HEK293T (cell line): ENCODE measurements at regions not wholly inside any gene's neighbourhood (a gene's known extent, or its start where the extent isn't known, plus 50 kb on each side); places are given as distances from the start of the nearest gene placed in this dataset.

Experiments
- BHLHE40 ChIP-seq: fragments of 450-650 bp; IDR thresholded peaks from 2 replicates; pipeline ENCODE4 v1.6.1; 2016; ENCODE audit warnings: mild to moderate bottlenecking, moderate library complexity, borderline replicate concordance
- CTBP1 ChIP-seq: fragments of 450-650 bp; IDR thresholded peaks from 2 replicates; pipeline ENCODE4 v1.6.1; 2016; ENCODE audit warnings: borderline replicate concordance
- ELF4 ChIP-seq: fragments of 450-650 bp; IDR thresholded peaks from 2 replicates; pipeline ENCODE4 v1.6.1; 2017; ENCODE audit warnings: antibody characterized with exemption
- FOXA1 ChIP-seq: fragments of 450-650 bp; IDR thresholded peaks from 2 replicates; pipeline ENCODE4 v1.6.1; 2016; ENCODE audit warnings: mild to moderate bottlenecking
- HDGF ChIP-seq: fragments of 450-650 bp; IDR thresholded peaks from 2 replicates; pipeline ENCODE4 v1.6.1; 2017; ENCODE audit warnings: antibody characterized with exemption, borderline replicate concordance
- L3MBTL2 ChIP-seq: fragments of 450-650 bp; conservative IDR thresholded peaks from 2 replicates; pipeline ENCODE4 v1.6.1; 2016; ENCODE audit warnings: mild to moderate bottlenecking
- LEF1 ChIP-seq: fragments of 450-650 bp; IDR thresholded peaks from 2 replicates; pipeline ENCODE4 v1.6.1; 2017; ENCODE audit warnings: mild to moderate bottlenecking, borderline replicate concordance
- NFRKB ChIP-seq: fragments of 450-650 bp; IDR thresholded peaks from 2 replicates; pipeline ENCODE4 v1.6.1; 2016; ENCODE audit warnings: mild to moderate bottlenecking, moderate library complexity
- SP1 ChIP-seq: fragments of 450-650 bp; IDR thresholded peaks from 2 replicates; pipeline ENCODE4 v1.6.1; 2017
- SUZ12 ChIP-seq: fragments of 450-650 bp; IDR thresholded peaks from 2 replicates; pipeline ENCODE4 v1.6.1; 2016; ENCODE audit warnings: mild to moderate bottlenecking
- TF ChIP-seq, protein P1 (sequence below): fragments of 450-650 bp; IDR thresholded peaks from 2 replicates; pipeline ENCODE4 v1.6.1; 2016

DNA sequence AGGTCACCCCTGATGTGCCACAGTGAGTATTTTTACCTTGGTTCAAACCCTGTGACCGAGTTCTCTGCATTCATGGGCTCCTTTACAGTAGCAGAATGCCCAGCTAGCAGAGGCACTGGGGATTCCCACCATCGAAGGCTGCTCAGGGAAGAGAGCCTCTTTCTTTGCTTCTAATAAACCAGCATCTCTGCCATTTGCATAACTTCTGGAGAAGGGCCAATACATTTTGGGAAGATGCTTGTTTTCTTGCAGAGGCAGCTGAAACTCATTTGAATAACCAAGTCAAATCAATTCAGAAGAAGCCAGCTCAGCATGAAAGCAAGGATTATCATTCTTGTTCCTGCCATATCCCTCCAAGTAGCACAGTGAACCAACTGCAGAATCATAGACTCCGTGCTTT is 82.9 kb upstream of the WDR11 start:
- TF ChIP-seq FOXA1 (no peak), SP1 (no peak), SUZ12 (no peak), HDGF (no peak), BHLHE40 (no peak), NFRKB (no peak), ELF4 (no peak), LEF1 (no peak), L3MBTL2 (no peak), CTBP1 (no peak)
- TF ChIP-seq, protein P1, sequence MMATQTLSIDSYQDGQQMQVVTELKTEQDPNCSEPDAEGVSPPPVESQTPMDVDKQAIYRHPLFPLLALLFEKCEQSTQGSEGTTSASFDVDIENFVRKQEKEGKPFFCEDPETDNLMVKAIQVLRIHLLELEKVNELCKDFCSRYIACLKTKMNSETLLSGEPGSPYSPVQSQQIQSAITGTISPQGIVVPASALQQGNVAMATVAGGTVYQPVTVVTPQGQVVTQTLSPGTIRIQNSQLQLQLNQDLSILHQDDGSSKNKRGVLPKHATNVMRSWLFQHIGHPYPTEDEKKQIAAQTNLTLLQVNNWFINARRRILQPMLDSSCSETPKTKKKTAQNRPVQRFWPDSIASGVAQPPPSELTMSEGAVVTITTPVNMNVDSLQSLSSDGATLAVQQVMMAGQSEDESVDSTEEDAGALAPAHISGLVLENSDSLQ, result no peak
